ENCODE measurements at regions not wholly inside any gene's neighbourhood (a gene's known extent, or its start where the extent isn't known, plus 50 kb on each side); places are given as distances from the start of the nearest gene placed in this dataset.

- no peak for TF ChIP-seq CTCF (optimal IDR thresholded peaks at IDR 0.05 in 1 of 3, IDR thresholded peaks at IDR 0.05 in 1 of 3, conservative IDR thresholded peaks at IDR 0.05 in 1 of 3; ENCODE audit: extremely low read depth in 1 of 3, insufficient read depth in 2 of 3, low read length in 3 of 3)
- no peak for TF ChIP-seq EZH2 (IDR thresholded peaks at IDR 0.05; ENCODE audit: low read length)
Observed at GRCh38 chr13:47829690-47830089, 171.4 kb downstream of the SUCLA2 start.
